Heart left ventricle (tissue), 16 donors: ENCODE measurements at regions not wholly inside any gene's neighbourhood (a gene's known extent, or its start where the extent isn't known, plus 50 kb on each side); places are given as distances from the start of the nearest gene placed in this dataset.

Experiments used
- ATAC-seq, 4 donors: fragments of 200-7000 bp; cut with Tn5 transposase; one replicate each; pipeline ENCODE4 v1.9.1; 2020 to 2022; ENCODE audit warnings: moderate library complexity in 4 of 4, mild to moderate bottlenecking in 3 of 4, moderate number of reproducible peaks in 1 of 4
- DNase-seq, 5 donors: peaks; one replicate each; pipeline ENCODE4 v3.0.0-alpha.2; 2020
- H3K27ac ChIP-seq, 12 donors: fragments of 200-600 bp; sonication (generic) in 4 of 12; one replicate each; pipeline versions ENCODE4 v1.5.0 to v1.8.0; 2016 to 2022; ENCODE audit warnings: mild to moderate bottlenecking in 2 of 12
- H3K27me3 ChIP-seq, 9 donors: fragments of 200-600 bp; sonication (generic) in 2 of 9; one replicate each; pipeline versions ENCODE4 v1.5.1 to v1.8.0; 2016 to 2022; ENCODE audit warnings: mild to moderate bottlenecking in 3 of 9
- H3K36me3 ChIP-seq, 9 donors: fragments of 200-600 bp; sonication (generic) in 2 of 9; one replicate each; pipeline versions ENCODE4 v1.5.0 to v1.8.0; 2018 to 2022; ENCODE audit warnings: mild to moderate bottlenecking in 2 of 9
- H3K4me1 ChIP-seq, 12 donors: fragments of 200-600 bp; sonication (generic) in 4 of 12; one replicate each; pipeline versions ENCODE4 v1.5.0 to v1.8.0; 2016 to 2022; ENCODE audit warnings: mild to moderate bottlenecking in 3 of 12
- H3K4me3 ChIP-seq, 12 donors: fragments of 200-600 bp; sonication (generic) in 4 of 12; one replicate each; pipeline versions ENCODE4 v1.5.0 to v1.8.0; 2017 to 2022; ENCODE audit warnings: mild to moderate bottlenecking in 9 of 12, moderate library complexity in 4 of 12
- H3K9me3 ChIP-seq, 12 donors: fragments of 200-600 bp; sonication (generic) in 4 of 12; one replicate each; pipeline versions ENCODE4 v1.5.0 to v1.8.0; 2016 to 2022; ENCODE audit warnings: mild to moderate bottlenecking in 1 of 12
- CTCF ChIP-seq, 12 donors: fragments of 200-600 bp; sonication (generic) in 4 of 12; IDR thresholded peaks; one replicate each; pipeline versions ENCODE4 v1.5.0 to v1.8.0; 2018 to 2022; ENCODE audit warnings: antibody characterized with exemption in 12 of 12, mild to moderate bottlenecking in 5 of 12
- POLR2A ChIP-seq, 2 donors: fragments of 450-650 bp; IDR thresholded peaks; one replicate each; pipeline ENCODE4 v1.6.1; 2017; ENCODE audit warnings: antibody characterized with exemption in 2 of 2, mild to moderate bottlenecking in 2 of 2, moderate library complexity in 2 of 2
- WGBS, 4 donors: extraction: QIAGEN DNeasy Blood & Tissue Kit in 2 of 4; methylation state at CpG; one replicate each; pipeline versions ENCODE4 v1.1.5 to v1.1.7; 2013 to 2018; 5-methylcytosine and 5-hydroxymethylcytosine counted together
- intact Hi-C, 10 donors: fragments of 100-400 bp; cut with DNase I; formaldehyde crosslinking; loops; one replicate each; pipeline versions ENCODE4 v1.11.1 to v1.14.2; 2022
- donor health status: ischemic (EF 13 %, LVEDD 7.1; RV severe dilation, severe dysfunction).
- donor health status: healthy with polysubstance abuse.
- donor health status: DM: no; HTN: yes; CAD: no.
- donor health status: DM: no; HTN: no; CAD: no.
- donor health status: ischemic (EF 25% LVEDD 6.9; RV normal size, moderate dysfunction).
- donor health status: ischemic (EF 25% LVEDD 5.7; RV mildly dilated, moderate dysfunction).
- donor health status: healthy.
- donor health status: DM: yes; HTN: yes; CAD: no.
- donor health status: ischemic (EF 35%, LVEDD 5.7; RV mildly dilated, moderate dysfunction).
- donor health status: nonischemic (EF 11% LVEDD 7.7; RV severe dilation, severe dysfunction).
- donor health status: DM: yes; HTN: yes; CAD: no.
- donor health status: PGD.
- donor health status: ischemic (EF 29% LVEDD 5.4; RV normal size, mild dysfunction).
- donor health status: nonischemic (EF 23%, LVEDD 6.1; RV moderate dilation, normal function).

GRCh38 chr5:15353086-15353645 lies 146.8 kb upstream of the FBXL7 start:
- no peak for ATAC-seq
- Histone ChIP-seq H3K4me3 (no peak overlapping the region), H3K4me1 (no peaks in the 10 kb centered on the region), H3K27ac (no peak overlapping the region), H3K36me3 (no peaks in the 10 kb centered on the region), H3K27me3 (peaks cover 0 to 5% (median 0%) of the 10 kb centered on the region in 9 donors), H3K9me3 (peaks cover 0 to 3% (median 0%) of the 10 kb centered on the region in 12 donors)
- intact Hi-C loops = no loop called here
- 72 to 78% (median 75%) methylated on average over 3 of the region's 3 CpGs for WGBS, 4 donors
- TF ChIP-seq POLR2A (IDR thresholded peaks at IDR 0.05) = no peak
- TF ChIP-seq CTCF (IDR thresholded peaks at IDR 0.05) = no peak
- no peak for DNase-seq

- no peaks in the 10 kb centered on the region for H3K36me3 ChIP-seq
- no peaks in the 10 kb centered on the region for H3K27me3 ChIP-seq
- TF ChIP-seq CTCF (IDR thresholded peaks at IDR 0.05) (no peak), POLR2A (IDR thresholded peaks at IDR 0.05) (no peak)
- no peaks in the 10 kb centered on the region for H3K4me1 ChIP-seq
- ATAC-seq = no peak
- no peak overlapping the region for H3K4me3 ChIP-seq
- H3K27ac ChIP-seq = no peak overlapping the region
- no peaks in the 10 kb centered on the region for H3K9me3 ChIP-seq
- no peak for DNase-seq
- intact Hi-C loops = no loop called here
- WGBS, 4 donors = 92 to 97% (median 96%) methylated on average over 1 of the region's 1 CpG
These were observed 149.4 kb upstream of the FBXL7 start for GRCh38 chr5:15350614-15351013.

GRCh38 chr5:15346738-15347137 lies 153.2 kb upstream of the FBXL7 start:
- 67 to 73% (median 67%) methylated on average over 5 of the region's 5 CpGs for WGBS, 4 donors
- no peak for TF ChIP-seq POLR2A (IDR thresholded peaks at IDR 0.05)
- no peak for TF ChIP-seq CTCF (IDR thresholded peaks at IDR 0.05)
- no peaks in the 10 kb centered on the region for H3K4me1 ChIP-seq
- H3K27me3 ChIP-seq = no peaks in the 10 kb centered on the region
- DNase-seq (no peak), ATAC-seq (no peak)
- H3K4me3 ChIP-seq = no peak overlapping the region
- no peak overlapping the region for H3K27ac ChIP-seq
- intact Hi-C loops = no loop called here
- H3K36me3 ChIP-seq = no peaks in the 10 kb centered on the region
- H3K9me3 ChIP-seq = no peaks in the 10 kb centered on the region

- intact Hi-C loops = no loop called here
- Histone ChIP-seq H3K4me3 (no peak overlapping the region), H3K9me3 (no peaks in the 10 kb centered on the region), H3K4me1 (no peaks in the 10 kb centered on the region), H3K27ac (no peak overlapping the region), H3K36me3 (no peaks in the 10 kb centered on the region), H3K27me3 (no peaks in the 10 kb centered on the region)
- WGBS, 4 donors = 94 to 97% (median 96%) methylated on average over 2 of the region's 2 CpGs
- DNase-seq = no peak
- ATAC-seq = no peak
- TF ChIP-seq POLR2A (IDR thresholded peaks at IDR 0.05) (no peak), CTCF (IDR thresholded peaks at IDR 0.05) (no peak)
These were observed 155.0 kb upstream of the FBXL7 start for GRCh38 chr5:15344954-15345353.
